Liver (tissue), 3 donors: ENCODE measurements at regions not wholly inside any gene's neighbourhood (a gene's known extent, or its start where the extent isn't known, plus 50 kb on each side); places are given as distances from the start of the nearest gene placed in this dataset.

ENCODE experiments used
- ATF3 ChIP-seq: IDR thresholded peaks from 2 replicates; pipeline ENCODE4 v1.6.1; 2016; ENCODE audit warnings: antibody characterized with exemption
- CTCF ChIP-seq: fragments of 150-350 bp; IDR thresholded peaks from 2 replicates; pipeline ENCODE4 v1.5.1; 2017; ENCODE audit warnings: improper control_type of control experiment, low read depth, low read length; ENCODE audit not compliant: missing input control
- EGR1 ChIP-seq, 2 donors: IDR thresholded peaks; 2 replicates each; pipeline ENCODE4 v1.6.1; 2016 to 2018; ENCODE audit warnings: antibody characterized with exemption in 2 of 2, low read depth in 2 of 2
- GABPA ChIP-seq, 2 donors: IDR thresholded peaks in 1 of 2; conservative IDR thresholded peaks in 1 of 2; 2 replicates each; pipeline ENCODE4 v1.6.1; 2016; ENCODE audit warnings: antibody characterized with exemption in 2 of 2, mild to moderate bottlenecking in 1 of 2, moderate library complexity in 1 of 2
- HNF4G ChIP-seq: IDR thresholded peaks from 2 replicates; pipeline ENCODE4 v1.6.1; 2016; ENCODE audit warnings: antibody characterized with exemption
- JUND ChIP-seq, 2 donors: IDR thresholded peaks; 2 replicates each; pipeline ENCODE4 v1.6.1; 2016; ENCODE audit warnings: antibody characterized with exemption in 2 of 2
- MAX ChIP-seq: IDR thresholded peaks from 2 replicates; pipeline ENCODE4 v1.6.1; 2016; ENCODE audit warnings: antibody characterized with exemption
- NR2F2 ChIP-seq: IDR thresholded peaks from 2 replicates; pipeline ENCODE4 v1.6.1; 2016; ENCODE audit warnings: antibody characterized with exemption
- RAD21 ChIP-seq, 2 donors: IDR thresholded peaks; 2 replicates each; pipeline ENCODE4 v1.6.1; 2016; ENCODE audit warnings: antibody characterized with exemption in 2 of 2, mild to moderate bottlenecking in 2 of 2
- REST ChIP-seq: IDR thresholded peaks from 2 replicates; pipeline ENCODE4 v1.6.1; 2016; ENCODE audit warnings: antibody characterized with exemption, mild to moderate bottlenecking
- RXRA ChIP-seq, 2 donors: IDR thresholded peaks; 2 replicates each; pipeline ENCODE4 v1.6.1; 2017 to 2018; ENCODE audit warnings: antibody characterized with exemption in 2 of 2, mild to moderate bottlenecking in 1 of 2
- TAF1 ChIP-seq: conservative IDR thresholded peaks from 2 replicates; pipeline ENCODE4 v1.6.1; 2016; ENCODE audit warnings: antibody characterized with exemption, mild to moderate bottlenecking
- YY1 ChIP-seq: IDR thresholded peaks from 2 replicates; pipeline ENCODE4 v1.6.1; 2016; ENCODE audit warnings: antibody characterized with exemption, mild to moderate bottlenecking
- ZBTB33 ChIP-seq: IDR thresholded peaks from 2 replicates; pipeline ENCODE4 v1.6.1; 2016; ENCODE audit warnings: antibody characterized with exemption
- donor health status: healthy.
- donor health status: healthy.

- TF ChIP-seq RAD21 (IDR thresholded peaks at IDR 0.05) = no peak
- no peak for TF ChIP-seq TAF1
- TF ChIP-seq MAX = no peak
- no peak for TF ChIP-seq CTCF
- no peak for TF ChIP-seq RXRA (IDR thresholded peaks at IDR 0.05)
- no peak for TF ChIP-seq ATF3
- no peak for TF ChIP-seq REST
- TF ChIP-seq GABPA (IDR thresholded peaks at IDR 0.05 in 1 of 2, conservative IDR thresholded peaks at IDR 0.05 in 1 of 2) = no peak
- no peak for TF ChIP-seq YY1
- no peak for TF ChIP-seq JUND (IDR thresholded peaks at IDR 0.05)
- no peak for TF ChIP-seq HNF4G
- TF ChIP-seq EGR1 (IDR thresholded peaks at IDR 0.05; ENCODE audit: low read depth in 2 of 2) = no peak
- TF ChIP-seq NR2F2 = no peak
- TF ChIP-seq ZBTB33 = no peak
Measured at GRCh38 chr12:125888921-125889320, 823.7 kb downstream of the AACS start.
